B cell (primary cell): ENCODE measurements at regions not wholly inside any gene's neighbourhood (a gene's known extent, or its start where the extent isn't known, plus 50 kb on each side); places are given as distances from the start of the nearest gene placed in this dataset.

ENCODE experiments used
- ATAC-seq: fragments of 200-7000 bp; cut with Tn5 transposase; one replicate; pipeline ENCODE4 v1.10.0; 2021; ENCODE audit warnings: low read depth, mild to moderate bottlenecking, moderate number of reproducible peaks, moderate library complexity
- CTCF ChIA-PET: fragments of 350-600 bp; sonication (Branson Sonifier 250); formaldehyde crosslinking; loops from one replicate; lab custom pipeline; 2021; ENCODE audit warnings: antibody characterized with exemption, inconsistent platforms; lab: Charles Lee
- POLR2A ChIA-PET: fragments of 350-600 bp; sonication (Branson Sonifier 250); formaldehyde crosslinking; loops from one replicate; lab custom pipeline; 2021; ENCODE audit warnings: antibody characterized with exemption; lab: Charles Lee
- DNase-seq: peaks from one replicate; pipeline ENCODE4 v3.0.0; 2013
- H2AFZ ChIP-seq: 2 replicates; pipeline ENCODE4 v1.6.1; 2012; ENCODE audit warnings: mild to moderate bottlenecking, low read depth, low read length; ENCODE audit not compliant: insufficient read depth, poor library complexity, severe bottlenecking
- H3K27ac ChIP-seq, 2 donors: 1 replicate in 1 of 2; 2 replicates in 1 of 2; pipeline ENCODE4 v1.5.1; 2012 to 2013; ENCODE audit warnings: low read length in 2 of 2, mild to moderate bottlenecking in 2 of 2, moderate library complexity in 1 of 2
- H3K27me3 ChIP-seq, 4 experiments: fragments of 200-600 bp in 1 of 4; sonication (generic) in 1 of 4; replicated peaks in 1 of 4; 1 replicate in 2 of 4; 2 replicates in 2 of 4; pipeline versions ENCODE4 v1.6.1 to v1.7.0; 2013 to 2016; ENCODE audit warnings: low read length in 3 of 4, mild to moderate bottlenecking in 2 of 4, mixed read lengths in 1 of 4, moderate library complexity in 1 of 4; ENCODE audit not compliant: insufficient read depth in 4 of 4, control insufficient read depth in 3 of 4; ENCODE audit errors: control extremely low read depth in 1 of 4
- H3K36me3 ChIP-seq, 2 experiments: replicated peaks in 1 of 2; 1 replicate in 1 of 2; 2 replicates in 1 of 2; pipeline versions ENCODE4 v1.6.1 to v1.7.1; 2013; ENCODE audit warnings: low read length in 1 of 2; ENCODE audit not compliant: insufficient read depth in 2 of 2, control insufficient read depth in 1 of 2; ENCODE audit errors: control extremely low read depth in 1 of 2, extremely low read depth in 1 of 2
- H3K4me1 ChIP-seq, 2 donors: fragments of 200-600 bp in 1 of 2; sonication (generic) in 1 of 2; 1 replicate in 1 of 2; 2 replicates in 1 of 2; pipeline versions ENCODE4 v1.5.1 to v1.6.1; 2013 to 2017; ENCODE audit warnings: low read length in 2 of 2; ENCODE audit not compliant: control insufficient read depth in 2 of 2, insufficient read depth in 2 of 2
- H3K4me2 ChIP-seq: replicated peaks from 2 replicates; pipeline ENCODE3; 2012; ENCODE audit warnings: mild to moderate bottlenecking, low read depth, low read length; ENCODE audit not compliant: poor library complexity, severe bottlenecking
- H3K4me3 ChIP-seq, 5 experiments: fragments of 200-600 bp in 1 of 5; sonication (generic) in 1 of 5; 1 replicate in 3 of 5; 2 replicates in 2 of 5; pipeline versions ENCODE4 v1.5.1 to v1.7.0; 2011 to 2016; ENCODE audit warnings: low read length in 4 of 5, mild to moderate bottlenecking in 4 of 5, low read depth in 2 of 5, control low read depth in 1 of 5, moderate library complexity in 1 of 5; ENCODE audit not compliant: insufficient read depth in 1 of 5; ENCODE audit errors: control extremely low read depth in 1 of 5, extremely low read depth in 1 of 5
- H3K79me2 ChIP-seq: fragments of 200-600 bp; sonication (generic); one replicate; pipeline ENCODE4 v1.6.0; 2016; ENCODE audit warnings: low read length; ENCODE audit not compliant: control insufficient read depth, insufficient read depth
- H3K9ac ChIP-seq: fragments of 200-600 bp; sonication (generic); 2 replicates; pipeline ENCODE4 v1.6.1; 2017; ENCODE audit warnings: mild to moderate bottlenecking, low read length, moderate library complexity
- H3K9me3 ChIP-seq, 3 donors: one replicate each; pipeline versions ENCODE4 v1.6.1 to v1.7.1; 2013; ENCODE audit warnings: low read length in 2 of 3; ENCODE audit not compliant: control insufficient read depth in 2 of 3, insufficient read depth in 1 of 3; ENCODE audit errors: control extremely low read depth in 1 of 3
- H4K20me1 ChIP-seq: 2 replicates; pipeline ENCODE4 v1.6.0; 2012; ENCODE audit warnings: mild to moderate bottlenecking, low read length; ENCODE audit not compliant: insufficient read depth, control insufficient read depth, poor library complexity, severe bottlenecking
- H3K27ac Mint-ChIP-seq: one replicate; pipeline ENCODE4 v1.8.0; 2021; ENCODE audit warnings: mixed read lengths
- H3K27me3 Mint-ChIP-seq: one replicate; pipeline ENCODE4 v1.8.0; 2021; ENCODE audit warnings: mixed read lengths
- H3K4me1 Mint-ChIP-seq: one replicate; pipeline ENCODE4 v1.8.0; 2021; ENCODE audit warnings: mixed read lengths
- H3K4me3 Mint-ChIP-seq: one replicate; pipeline ENCODE4 v1.8.0; 2021; ENCODE audit warnings: mixed read lengths
- H3K9me3 Mint-ChIP-seq: one replicate; pipeline ENCODE4 v1.8.0; 2022; ENCODE audit warnings: mixed read lengths; ENCODE audit not compliant: insufficient read depth
- CTCF ChIP-seq: fragments of 200-600 bp; IDR thresholded peaks from one replicate; pipeline ENCODE4 v1.8.0; 2022; ENCODE audit warnings: antibody characterized with exemption, mild to moderate bottlenecking
- EZH2 ChIP-seq: IDR thresholded peaks from 2 replicates; pipeline ENCODE4 v1.6.1; 2012; ENCODE audit warnings: borderline replicate concordance, low read depth, mild to moderate bottlenecking, moderate library complexity, low read length; ENCODE audit not compliant: insufficient read depth, poor library complexity, severe bottlenecking
- WGBS: methylation state at CpG from one replicate; pipeline ENCODE4 v1.1.5; 2013; ENCODE audit warnings: missing lambda C conversion rate; ENCODE audit not compliant: insufficient coverage; 5-methylcytosine and 5-hydroxymethylcytosine counted together
- intact Hi-C: fragments of 100-400 bp; cut with micrococcal nuclease; formaldehyde crosslinking; loops from one replicate; pipeline ENCODE4 v1.10.0; 2022

GRCh38 chr1:218925777-218926176 lies 247.9 kb upstream of the LYPLAL1 start:
- ATAC-seq, result no peak

GRCh38 chr1:218926631-218927030 lies 247.0 kb upstream of the LYPLAL1 start:
- Histone ChIP-seq H4K20me1 (no peaks in the 10 kb centered on the region), H3K4me2 (no peak overlapping the region), H3K4me3 (no peak overlapping the region), H3K36me3 (no peaks in the 10 kb centered on the region), H3K79me2 (no peaks in the 10 kb centered on the region), H2AFZ (no peak overlapping the region), H3K27me3 (no peaks in the 10 kb centered on the region), H3K9me3 (no peaks in the 10 kb centered on the region), H3K4me1 (no peaks in the 10 kb centered on the region), H3K27ac (no peak overlapping the region), H3K9ac (no peak overlapping the region)
- peaks cover 15% of the 10 kb centered on the region for H3K27me3 Mint-ChIP-seq
- ATAC-seq, result no peak
- ChIA-PET POLR2A (no interaction called here), CTCF (no interaction called here)
- no peak overlapping the region for H3K4me3 Mint-ChIP-seq
- no peaks in the 10 kb centered on the region for H3K9me3 Mint-ChIP-seq
- H3K4me1 Mint-ChIP-seq, result no peaks in the 10 kb centered on the region
- intact Hi-C loops, result no loop called here
- H3K27ac Mint-ChIP-seq, result no peak overlapping the region
- WGBS, result no CpG with 5 or more reads among the region's 2 CpGs
- TF ChIP-seq CTCF (no peak), EZH2 (no peak)
- no peak for DNase-seq

More at GRCh38 chr1:218925777-218926176, 247.9 kb upstream of the LYPLAL1 start:
- CTCF ChIA-PET, result no interaction called here
- Histone ChIP-seq H3K4me3 (no peak overlapping the region), H2AFZ (no peak overlapping the region), H4K20me1 (no peaks in the 10 kb centered on the region), H3K27ac (no peak overlapping the region), H3K36me3 (no peaks in the 10 kb centered on the region), H3K4me1 (no peaks in the 10 kb centered on the region), H3K79me2 (no peaks in the 10 kb centered on the region), H3K27me3 (no peaks in the 10 kb centered on the region), H3K4me2 (no peak overlapping the region), H3K9me3 (no peaks in the 10 kb centered on the region), H3K9ac (no peak overlapping the region)
- TF ChIP-seq CTCF (no peak), EZH2 (no peak)
- POLR2A ChIA-PET, result no interaction called here
- no peak for DNase-seq
- H3K27ac Mint-ChIP-seq, result no peak overlapping the region
- no peak overlapping the region for H3K4me3 Mint-ChIP-seq
- H3K27me3 Mint-ChIP-seq, result peaks cover 12% of the 10 kb centered on the region
- no peaks in the 10 kb centered on the region for H3K4me1 Mint-ChIP-seq
- no peaks in the 10 kb centered on the region for H3K9me3 Mint-ChIP-seq
- 92% methylated on average over 2 of the region's 2 CpGs for WGBS
- intact Hi-C loops, result no loop called here
